ENCODE measurements at regions not wholly inside any gene's neighbourhood (a gene's known extent, or its start where the extent isn't known, plus 50 kb on each side); places are given as distances from the start of the nearest gene placed in this dataset.
"Not testable (repeated sequence)": the region's sequence is repeated elsewhere in the genome, so short reads cannot be mapped to it uniquely, and the experiment has no call there.

DNA sequence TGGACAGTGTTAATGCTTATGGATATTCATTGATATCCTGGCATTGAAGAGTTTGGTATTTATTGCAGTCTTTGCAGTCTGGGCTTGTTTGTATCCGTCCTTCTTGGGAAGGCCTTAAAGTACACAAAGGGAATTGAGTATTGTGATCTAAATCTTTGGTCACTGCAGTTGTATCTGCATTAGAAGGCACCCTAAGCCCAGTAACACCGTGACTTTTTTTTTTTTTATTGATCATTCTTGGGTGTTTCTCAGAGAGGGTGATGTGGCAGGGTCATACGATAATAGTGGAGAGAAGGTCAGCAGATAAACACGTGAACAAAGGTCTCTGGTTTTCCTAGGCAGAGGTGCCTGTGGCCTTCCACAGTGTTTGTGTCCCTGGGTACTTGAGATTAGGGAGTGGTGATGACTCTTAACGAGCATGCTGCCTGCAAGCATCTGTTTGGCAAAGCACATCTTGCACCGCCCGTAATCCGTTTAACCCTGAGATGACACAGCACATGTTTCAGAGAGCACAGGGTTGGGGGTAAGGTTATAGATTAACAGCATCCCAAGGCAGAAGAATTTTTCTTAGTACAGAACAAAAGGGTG, 258.0 kb downstream of the HAPSTR1 start:
- TF ChIP-seq, protein P1, sequence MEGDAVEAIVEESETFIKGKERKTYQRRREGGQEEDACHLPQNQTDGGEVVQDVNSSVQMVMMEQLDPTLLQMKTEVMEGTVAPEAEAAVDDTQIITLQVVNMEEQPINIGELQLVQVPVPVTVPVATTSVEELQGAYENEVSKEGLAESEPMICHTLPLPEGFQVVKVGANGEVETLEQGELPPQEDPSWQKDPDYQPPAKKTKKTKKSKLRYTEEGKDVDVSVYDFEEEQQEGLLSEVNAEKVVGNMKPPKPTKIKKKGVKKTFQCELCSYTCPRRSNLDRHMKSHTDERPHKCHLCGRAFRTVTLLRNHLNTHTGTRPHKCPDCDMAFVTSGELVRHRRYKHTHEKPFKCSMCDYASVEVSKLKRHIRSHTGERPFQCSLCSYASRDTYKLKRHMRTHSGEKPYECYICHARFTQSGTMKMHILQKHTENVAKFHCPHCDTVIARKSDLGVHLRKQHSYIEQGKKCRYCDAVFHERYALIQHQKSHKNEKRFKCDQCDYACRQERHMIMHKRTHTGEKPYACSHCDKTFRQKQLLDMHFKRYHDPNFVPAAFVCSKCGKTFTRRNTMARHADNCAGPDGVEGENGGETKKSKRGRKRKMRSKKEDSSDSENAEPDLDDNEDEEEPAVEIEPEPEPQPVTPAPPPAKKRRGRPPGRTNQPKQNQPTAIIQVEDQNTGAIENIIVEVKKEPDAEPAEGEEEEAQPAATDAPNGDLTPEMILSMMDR (conservative IDR thresholded peaks at IDR 0.05; ENCODE audit: low read length): not testable (repeated sequence)
- not testable (repeated sequence) for TF ChIP-seq EZH2phosphoT487 (IDR thresholded peaks at IDR 0.05; ENCODE audit: borderline replicate concordance)
